OCI-LY1 (cell line): ENCODE measurements at regions not wholly inside any gene's neighbourhood (a gene's known extent, or its start where the extent isn't known, plus 50 kb on each side); places are given as distances from the start of the nearest gene placed in this dataset.

Experiments used
- H2AFZ ChIP-seq: fragments of 200-600 bp; sonication (generic), shearing (Covaris generic); 2 replicates; pipeline ENCODE4 v1.6.0; 2014; ENCODE audit warnings: antibody characterized with exemption, mild to moderate bottlenecking, low read length
- H3F3A ChIP-seq: fragments of 200-600 bp; sonication (generic), shearing (Covaris generic); 2 replicates; pipeline ENCODE4 v1.6.0; 2014; ENCODE audit warnings: mild to moderate bottlenecking, antibody characterized with exemption, low read length, moderate library complexity; ENCODE audit not compliant: insufficient read depth
- H3K27ac ChIP-seq: fragments of 200-600 bp; sonication (generic); 2 replicates; pipeline ENCODE4 v1.5.1; 2014; ENCODE audit warnings: low read length, mixed run types, mild to moderate bottlenecking, low read depth; ENCODE audit not compliant: poor library complexity, severe bottlenecking
- H3K27me3 ChIP-seq: fragments of 200-600 bp; sonication (generic); 2 replicates; pipeline ENCODE4 v1.6.0; 2014; ENCODE audit warnings: antibody characterized with exemption, mild to moderate bottlenecking, low read length, moderate library complexity; ENCODE audit not compliant: insufficient read depth
- H3K36me3 ChIP-seq: fragments of 200-600 bp; sonication (generic); 2 replicates; pipeline ENCODE4 v1.6.1; 2014; ENCODE audit warnings: mild to moderate bottlenecking, antibody characterized with exemption, low read length, moderate library complexity, mixed read lengths; ENCODE audit not compliant: insufficient read depth
- H3K4me1 ChIP-seq: fragments of 200-600 bp; sonication (generic); 2 replicates; pipeline ENCODE4 v1.5.1; 2014; ENCODE audit warnings: mild to moderate bottlenecking, low read length, moderate library complexity; ENCODE audit not compliant: insufficient read depth, severe bottlenecking
- H3K4me2 ChIP-seq: fragments of 200-600 bp; sonication (generic), shearing (Covaris generic); 2 replicates; pipeline ENCODE4 v1.6.1; 2014; ENCODE audit warnings: low read length
- H3K4me3 ChIP-seq: fragments of 200-600 bp; sonication (generic); 2 replicates; pipeline ENCODE4 v1.5.1; 2014; ENCODE audit warnings: low read length, low read depth, mild to moderate bottlenecking, mixed read lengths; ENCODE audit not compliant: poor library complexity, severe bottlenecking
- H3K79me2 ChIP-seq: fragments of 200-600 bp; shearing (Covaris generic); 2 replicates; pipeline ENCODE4 v1.6.1; 2016; ENCODE audit warnings: mixed run types, low read length, mixed read lengths; ENCODE audit not compliant: insufficient read depth
- H3K9ac ChIP-seq: fragments of 200-600 bp; sonication (generic), shearing (Covaris generic); 2 replicates; pipeline ENCODE4 v1.6.1; 2014; ENCODE audit warnings: mild to moderate bottlenecking, low read length, mixed read lengths
- H3K9me2 ChIP-seq: fragments of 200-600 bp; sonication (generic), shearing (Covaris generic); 2 replicates; pipeline ENCODE4 v1.6.1; 2014; ENCODE audit warnings: low read depth, mild to moderate bottlenecking, low read length, mixed read lengths
- H3K9me3 ChIP-seq: fragments of 200-600 bp; shearing (Covaris generic); 2 replicates; pipeline ENCODE4 v1.6.1; 2014; ENCODE audit warnings: low read length, mixed read lengths
- H4K20me1 ChIP-seq: fragments of 200-600 bp; sonication (generic), shearing (Covaris generic); 2 replicates; pipeline ENCODE4 v1.6.0; 2016; ENCODE audit warnings: mild to moderate bottlenecking, low read length; ENCODE audit not compliant: insufficient read depth
- CTCF ChIP-seq: fragments of 200-600 bp; sonication (generic), shearing (Covaris generic); IDR thresholded peaks from 2 replicates; pipeline ENCODE4 v1.5.1; 2017; ENCODE audit warnings: mild to moderate bottlenecking, antibody characterized with exemption, low read length, moderate library complexity, mixed read lengths
- EZH2 ChIP-seq: fragments of 200-600 bp; sonication (generic), shearing (Covaris generic); IDR thresholded peaks from 2 replicates; pipeline ENCODE4 v1.8.0; 2017; ENCODE audit warnings: borderline replicate concordance, mixed run types, mild to moderate bottlenecking, antibody characterized with exemption, low read length, moderate library complexity, mixed read lengths

- TF ChIP-seq CTCF (no peak), EZH2 (no peak)
- Histone ChIP-seq H3K9me2 (no peaks in the 10 kb centered on the region), H3K4me1 (no peaks in the 10 kb centered on the region), H3F3A (no peaks in the 10 kb centered on the region), H3K4me2 (no peak overlapping the region), H4K20me1 (no peaks in the 10 kb centered on the region), H3K4me3 (no peak overlapping the region), H3K27ac (no peak overlapping the region), H3K27me3 (no peaks in the 10 kb centered on the region), H3K9me3 (no peaks in the 10 kb centered on the region), H3K9ac (no peak overlapping the region), H2AFZ (no peak overlapping the region), H3K36me3 (no peaks in the 10 kb centered on the region), H3K79me2 (no peaks in the 10 kb centered on the region)
These were observed 154.5 kb downstream of the CD83 start for GRCh38 chr6:14271789-14272736.

- TF ChIP-seq EZH2 (no peak), CTCF (no peak)
- Histone ChIP-seq H3K9me2 (no peaks in the 10 kb centered on the region), H3F3A (no peaks in the 10 kb centered on the region), H3K27me3 (no peaks in the 10 kb centered on the region), H2AFZ (no peak overlapping the region), H3K36me3 (no peaks in the 10 kb centered on the region), H4K20me1 (no peaks in the 10 kb centered on the region), H3K4me2 (no peak overlapping the region), H3K9me3 (no peaks in the 10 kb centered on the region), H3K27ac (no peak overlapping the region), H3K79me2 (no peaks in the 10 kb centered on the region), H3K4me3 (no peak overlapping the region), H3K9ac (no peak overlapping the region), H3K4me1 (no peaks in the 10 kb centered on the region)
These were observed 155.1 kb downstream of the CD83 start for GRCh38 chr6:14272737-14273085.

GRCh38 chr6:14273191-14273590 is 155.6 kb downstream of the CD83 start:
- Histone ChIP-seq H2AFZ (no peak overlapping the region), H3K27me3 (no peaks in the 10 kb centered on the region), H3K9me3 (no peaks in the 10 kb centered on the region), H3K4me3 (no peak overlapping the region), H4K20me1 (no peaks in the 10 kb centered on the region), H3K4me2 (no peak overlapping the region), H3K36me3 (no peaks in the 10 kb centered on the region), H3K9me2 (no peaks in the 10 kb centered on the region), H3K79me2 (no peaks in the 10 kb centered on the region), H3F3A (no peaks in the 10 kb centered on the region), H3K4me1 (no peaks in the 10 kb centered on the region), H3K9ac (no peak overlapping the region), H3K27ac (no peak overlapping the region)
- no peak for TF ChIP-seq CTCF
- TF ChIP-seq EZH2: no peak
